Thoracic aorta (tissue), 2 donors: ENCODE measurements at regions not wholly inside any gene's neighbourhood (a gene's known extent, or its start where the extent isn't known, plus 50 kb on each side); places are given as distances from the start of the nearest gene placed in this dataset.

ENCODE experiments used
- ATAC-seq: fragments of 150-250 bp; one replicate; pipeline ENCODE4 v1.8.0; 2017; ENCODE audit warnings: low read depth; ENCODE audit not compliant: insufficient number of reproducible peaks, low FRiP score
- DNase-seq: peaks from one replicate; pipeline ENCODE4 v3.0.0-alpha.2; 2020; ENCODE audit warnings: low spot score
- H3K27ac ChIP-seq, 2 donors: fragments of 200-600 bp; sonication (generic); 1 replicate in 1 of 2; 2 replicates in 1 of 2; pipeline ENCODE4 v1.5.1; 2016; ENCODE audit warnings: mild to moderate bottlenecking in 2 of 2, moderate library complexity in 2 of 2
- H3K27me3 ChIP-seq: fragments of 200-600 bp; sonication (generic); replicated peaks from 2 replicates; pipeline ENCODE4 v1.6.0; 2016; ENCODE audit warnings: mild to moderate bottlenecking; ENCODE audit not compliant: insufficient read depth
- H3K36me3 ChIP-seq: fragments of 200-600 bp; sonication (generic); one replicate; pipeline ENCODE4 v1.5.1; 2016
- H3K4me1 ChIP-seq, 2 donors: fragments of 200-600 bp; sonication (generic); 1 replicate in 1 of 2; 2 replicates in 1 of 2; pipeline versions ENCODE4 v1.5.1 to v1.6.0; 2016; ENCODE audit warnings: low read depth in 2 of 2, mild to moderate bottlenecking in 1 of 2; ENCODE audit not compliant: control insufficient read depth in 1 of 2
- H3K4me3 ChIP-seq: fragments of 200-600 bp; sonication (generic); 2 replicates; pipeline ENCODE4 v1.5.1; 2016; ENCODE audit warnings: mild to moderate bottlenecking
- H3K9me3 ChIP-seq: fragments of 200-600 bp; sonication (generic); 2 replicates; pipeline ENCODE4 v1.5.1; 2016
- TF ChIP-seq, protein P1 (sequence below): fragments of 200-600 bp; sonication (generic); IDR thresholded peaks from one replicate; pipeline ENCODE4 v1.5.1; 2019; ENCODE audit warnings: antibody characterized with exemption

DNA sequence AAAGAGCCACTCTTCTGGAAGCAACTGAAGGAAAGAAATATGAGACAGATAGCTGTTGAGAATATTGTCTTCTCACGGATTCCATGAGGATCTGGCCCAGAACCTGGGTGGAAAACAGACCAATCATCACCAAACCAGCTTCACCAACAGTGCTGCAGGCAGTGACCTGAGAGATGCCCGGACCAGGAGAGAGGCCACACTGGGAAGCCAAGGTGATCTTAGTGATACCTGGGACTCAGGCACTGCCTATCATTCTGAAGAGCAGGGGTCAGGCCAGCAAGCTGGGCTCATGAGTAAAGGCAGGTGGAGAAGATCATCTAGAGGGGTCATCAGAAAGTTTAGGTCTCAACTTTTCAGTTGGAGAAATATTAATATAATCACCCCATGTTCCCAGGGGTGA, 595.8 kb upstream of the CADM1 start:
- H3K4me1 ChIP-seq = no peaks in the 10 kb centered on the region
- no peak overlapping the region for H3K27ac ChIP-seq
- no peak overlapping the region for H3K4me3 ChIP-seq
- TF ChIP-seq, protein P1, sequence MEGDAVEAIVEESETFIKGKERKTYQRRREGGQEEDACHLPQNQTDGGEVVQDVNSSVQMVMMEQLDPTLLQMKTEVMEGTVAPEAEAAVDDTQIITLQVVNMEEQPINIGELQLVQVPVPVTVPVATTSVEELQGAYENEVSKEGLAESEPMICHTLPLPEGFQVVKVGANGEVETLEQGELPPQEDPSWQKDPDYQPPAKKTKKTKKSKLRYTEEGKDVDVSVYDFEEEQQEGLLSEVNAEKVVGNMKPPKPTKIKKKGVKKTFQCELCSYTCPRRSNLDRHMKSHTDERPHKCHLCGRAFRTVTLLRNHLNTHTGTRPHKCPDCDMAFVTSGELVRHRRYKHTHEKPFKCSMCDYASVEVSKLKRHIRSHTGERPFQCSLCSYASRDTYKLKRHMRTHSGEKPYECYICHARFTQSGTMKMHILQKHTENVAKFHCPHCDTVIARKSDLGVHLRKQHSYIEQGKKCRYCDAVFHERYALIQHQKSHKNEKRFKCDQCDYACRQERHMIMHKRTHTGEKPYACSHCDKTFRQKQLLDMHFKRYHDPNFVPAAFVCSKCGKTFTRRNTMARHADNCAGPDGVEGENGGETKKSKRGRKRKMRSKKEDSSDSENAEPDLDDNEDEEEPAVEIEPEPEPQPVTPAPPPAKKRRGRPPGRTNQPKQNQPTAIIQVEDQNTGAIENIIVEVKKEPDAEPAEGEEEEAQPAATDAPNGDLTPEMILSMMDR = no peak
- H3K36me3 ChIP-seq = no peaks in the 10 kb centered on the region
- H3K27me3 ChIP-seq = no peaks in the 10 kb centered on the region
- ATAC-seq (no peak), DNase-seq (no peak)
- H3K9me3 ChIP-seq = no peaks in the 10 kb centered on the region

DNA sequence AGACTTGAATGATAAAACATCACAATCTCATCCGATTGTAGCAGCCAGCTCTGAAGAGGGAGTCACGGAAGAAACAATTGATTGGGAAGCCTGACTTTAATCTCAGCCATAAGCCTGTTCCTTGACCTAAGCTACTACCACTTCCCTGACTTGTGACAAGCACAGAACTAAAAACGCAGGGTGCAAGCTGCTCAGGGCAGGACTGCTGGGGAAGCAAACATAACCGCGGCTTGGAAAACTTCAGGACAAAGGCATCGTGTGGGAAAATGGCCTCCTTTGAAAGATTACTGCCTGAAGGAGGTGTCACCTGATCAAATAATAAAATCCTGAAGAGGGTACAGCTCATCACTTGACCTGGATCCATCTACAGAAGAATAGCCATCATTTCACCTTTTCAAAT, 595.3 kb upstream of the CADM1 start:
- ATAC-seq (no peak), DNase-seq (no peak)
- H3K27ac ChIP-seq = no peak overlapping the region
- no peaks in the 10 kb centered on the region for H3K27me3 ChIP-seq
- no peak overlapping the region for H3K4me3 ChIP-seq
- H3K9me3 ChIP-seq = no peaks in the 10 kb centered on the region
- no peaks in the 10 kb centered on the region for H3K4me1 ChIP-seq
- no peaks in the 10 kb centered on the region for H3K36me3 ChIP-seq
- TF ChIP-seq, protein P1 = no peak

DNA sequence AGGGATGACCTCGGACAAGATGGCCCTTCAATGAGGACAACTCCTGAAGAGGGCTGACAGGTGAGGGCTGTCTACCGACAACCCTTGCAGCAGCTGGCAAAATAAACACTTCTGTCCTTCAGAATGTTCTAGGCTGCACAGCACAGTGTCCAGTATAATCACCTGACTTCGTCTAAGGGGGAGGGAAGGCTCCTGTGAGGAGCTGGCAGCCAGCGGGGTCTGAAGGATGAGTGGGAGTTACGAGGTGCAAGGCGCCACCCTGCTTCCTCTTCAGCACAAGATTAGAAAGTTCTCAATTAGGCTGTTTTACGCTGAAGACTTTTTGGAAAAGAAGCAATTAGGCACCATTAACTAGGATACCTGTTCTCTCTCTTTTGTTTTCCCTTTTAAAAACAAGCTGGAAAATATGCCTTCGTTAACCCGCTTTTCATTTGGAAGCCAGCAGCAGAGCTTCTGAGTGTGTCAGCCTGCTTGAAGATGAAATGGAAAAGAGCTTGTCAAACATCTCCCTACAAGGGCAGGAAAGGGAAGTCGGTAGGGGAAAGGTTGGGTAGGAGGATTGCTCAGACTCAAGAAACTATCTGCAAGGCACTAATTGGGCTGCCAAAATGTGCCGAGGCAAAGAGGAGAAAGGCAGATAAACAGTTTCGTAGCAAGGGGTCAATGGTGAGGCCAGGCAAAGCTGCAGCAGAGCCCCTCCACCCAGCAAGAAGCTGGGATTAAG, 592.2 kb upstream of the CADM1 start:
- no peaks in the 10 kb centered on the region for H3K9me3 ChIP-seq
- DNase-seq = no peak

DNA sequence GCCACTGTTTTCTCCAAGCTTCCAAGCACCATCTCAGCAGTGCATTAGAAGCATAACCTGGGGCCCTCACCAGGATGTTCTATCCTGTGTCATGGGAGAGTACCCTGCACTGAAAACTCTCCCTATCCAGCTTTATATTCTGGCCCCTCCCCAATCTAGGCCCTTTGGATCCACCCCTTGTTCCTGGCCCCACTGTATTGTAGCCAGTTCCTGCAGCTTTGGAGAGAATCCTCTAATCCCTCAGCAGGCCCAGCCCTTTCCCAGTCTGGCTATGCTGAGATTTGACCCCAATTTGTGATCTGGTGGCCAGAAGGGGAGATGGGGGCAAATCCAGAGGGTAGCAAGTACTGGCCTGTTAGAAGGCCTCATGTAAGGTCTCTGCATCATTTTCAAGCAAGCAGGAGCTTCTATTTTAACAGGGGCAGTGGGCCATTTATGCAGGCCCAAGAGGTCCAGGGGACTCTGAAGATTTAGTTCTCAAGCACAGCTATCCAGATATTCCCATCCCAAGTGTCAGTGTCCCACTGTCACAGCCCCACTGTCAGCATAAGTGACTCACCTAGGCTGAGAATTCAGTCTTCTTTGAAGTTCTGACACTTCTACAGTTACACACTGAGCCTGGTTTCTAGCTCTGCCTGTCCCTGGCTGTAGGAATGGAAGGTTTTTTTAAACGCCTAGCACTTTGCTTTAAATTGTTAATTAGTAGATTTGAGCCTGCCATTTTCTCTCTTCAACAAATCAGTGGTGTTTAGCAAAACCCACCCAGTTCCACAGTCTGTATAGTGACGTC, 589.5 kb upstream of the CADM1 start:
- H3K27ac ChIP-seq = no peak overlapping the region
- TF ChIP-seq, protein P1 = no peak
- ATAC-seq (no peak), DNase-seq (no peak)
- H3K27me3 ChIP-seq = no peaks in the 10 kb centered on the region
- no peaks in the 10 kb centered on the region for H3K4me1 ChIP-seq
- no peak overlapping the region for H3K4me3 ChIP-seq
- no peaks in the 10 kb centered on the region for H3K9me3 ChIP-seq
- H3K36me3 ChIP-seq = no peaks in the 10 kb centered on the region

More for the DNA sequence above, 592.2 kb upstream of the CADM1 start:
- TF ChIP-seq, protein P1 = no peak
- Histone ChIP-seq H3K36me3 (no peaks in the 10 kb centered on the region), H3K27me3 (no peaks in the 10 kb centered on the region), H3K27ac (no peak overlapping the region), H3K4me3 (no peak overlapping the region), H3K4me1 (no peaks in the 10 kb centered on the region)
- ATAC-seq = no peak

DNA sequence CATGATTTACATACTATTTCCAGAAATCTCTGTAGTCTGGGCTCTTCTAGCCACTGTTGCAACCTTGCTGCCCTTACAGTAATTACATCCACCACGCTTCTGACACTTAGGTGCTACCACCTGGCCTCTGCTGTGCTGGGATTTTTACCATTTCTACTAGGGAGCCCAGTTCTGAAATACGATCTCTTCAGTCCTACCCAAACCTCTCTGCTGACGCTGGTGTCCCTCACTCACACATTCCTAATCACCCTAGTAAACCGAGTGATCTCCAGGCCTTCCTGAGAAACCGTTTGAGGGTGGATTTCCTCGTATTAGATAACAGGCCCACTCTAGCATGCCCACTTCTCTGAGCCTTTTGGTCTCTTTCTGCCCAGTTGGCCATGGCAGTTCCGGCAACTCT, 588.9 kb upstream of the CADM1 start:
- Histone ChIP-seq H3K36me3 (no peaks in the 10 kb centered on the region), H3K27ac (no peak overlapping the region), H3K4me1 (no peaks in the 10 kb centered on the region), H3K9me3 (no peaks in the 10 kb centered on the region), H3K27me3 (no peaks in the 10 kb centered on the region), H3K4me3 (no peak overlapping the region)
- ATAC-seq = no peak
- TF ChIP-seq, protein P1 = no peak
- DNase-seq = no peak
